Right renal pelvis (tissue), 4 donors: ENCODE measurements at regions not wholly inside any gene's neighbourhood (a gene's known extent, or its start where the extent isn't known, plus 50 kb on each side); places are given as distances from the start of the nearest gene placed in this dataset.
"Not testable (repeated sequence)": the region's sequence is repeated elsewhere in the genome, so short reads cannot be mapped to it uniquely, and the experiment has no call there.

Experiments
- DNase-seq, 4 donors: peaks; one replicate each; pipeline ENCODE4 v3.0.0-alpha.2; 2013; ENCODE audit warnings: low read depth in 4 of 4, low spot score in 3 of 4, missing footprints in 1 of 4

- DNase-seq, result no peak
These were observed 823.8 kb upstream of the ATXN8OS start for GRCh38 chr13:69283837-69284236.

GRCh38 chr13:69283301-69283700, 824.3 kb upstream of the ATXN8OS start:
- no peak for DNase-seq

- no peak for DNase-seq
These were observed 827.2 kb upstream of the ATXN8OS start for GRCh38 chr13:69280399-69280798.

GRCh38 chr13:69279213-69279612, 828.4 kb upstream of the ATXN8OS start:
- no peak for DNase-seq

GRCh38 chr13:69274231-69274630, 833.4 kb upstream of the ATXN8OS start:
- no peak for DNase-seq

- no peak for DNase-seq
These were observed 843.0 kb upstream of the ATXN8OS start for GRCh38 chr13:69264362-69265334.

GRCh38 chr13:69243366-69243765, 864.3 kb upstream of the ATXN8OS start:
- DNase-seq, result no peak

GRCh38 chr13:69234171-69234570, 873.5 kb upstream of the ATXN8OS start:
- no peak for DNase-seq

- no peak for DNase-seq
These were observed 881.2 kb upstream of the ATXN8OS start for GRCh38 chr13:69226427-69226826.

GRCh38 chr13:69221633-69222498, 885.8 kb upstream of the ATXN8OS start:
- not testable (repeated sequence) for DNase-seq

- DNase-seq, result no peak
These were observed 894.2 kb upstream of the ATXN8OS start for GRCh38 chr13:69213396-69213795.

GRCh38 chr13:69204620-69205019, 903.0 kb upstream of the ATXN8OS start:
- DNase-seq, result no peak

- DNase-seq, result no peak
These were observed 904.6 kb upstream of the ATXN8OS start for GRCh38 chr13:69202996-69203395.

- no peak for DNase-seq
These were observed 908.0 kb upstream of the ATXN8OS start for GRCh38 chr13:69199664-69200063.

- DNase-seq, result no peak
These were observed 908.9 kb upstream of the ATXN8OS start for GRCh38 chr13:69198706-69199105.

- no peak for DNase-seq
These were observed 913.5 kb upstream of the ATXN8OS start for GRCh38 chr13:69194130-69194529.

- no peak for DNase-seq
These were observed 927.6 kb upstream of the ATXN8OS start for GRCh38 chr13:69180034-69180433.

- no peak for DNase-seq
These were observed 929.6 kb upstream of the ATXN8OS start for GRCh38 chr13:69178000-69178399.

GRCh38 chr13:69168436-69168835, 939.2 kb upstream of the ATXN8OS start:
- no peak for DNase-seq

GRCh38 chr13:69155136-69155535, 952.5 kb upstream of the ATXN8OS start:
- DNase-seq, result no peak

GRCh38 chr13:69142101-69142500, 965.5 kb upstream of the ATXN8OS start:
- no peak for DNase-seq
